Muscle of leg (tissue), 3 donors: ENCODE measurements at regions not wholly inside any gene's neighbourhood (a gene's known extent, or its start where the extent isn't known, plus 50 kb on each side); places are given as distances from the start of the nearest gene placed in this dataset.

Source experiments
- DNase-seq: peaks from one replicate; pipeline ENCODE4 v3.0.0; 2013
- H3K27ac ChIP-seq: one replicate; pipeline ENCODE4 v1.5.1; 2013; ENCODE audit warnings: mild to moderate bottlenecking, low read length, control low read depth
- H3K27me3 ChIP-seq: one replicate; pipeline ENCODE4 v1.6.1; 2013; ENCODE audit warnings: low read length; ENCODE audit not compliant: control insufficient read depth, insufficient read depth
- H3K36me3 ChIP-seq: one replicate; pipeline ENCODE4 v1.6.1; 2013; ENCODE audit warnings: low read length; ENCODE audit not compliant: control insufficient read depth, insufficient read depth
- H3K4me1 ChIP-seq: one replicate; pipeline ENCODE4 v1.6.1; 2013; ENCODE audit warnings: low read length; ENCODE audit not compliant: control insufficient read depth, insufficient read depth
- H3K4me3 ChIP-seq: one replicate; pipeline ENCODE4 v1.5.1; 2013; ENCODE audit warnings: low read length, control low read depth
- H3K9me3 ChIP-seq: replicated peaks from 2 replicates; pipeline ENCODE4 v1.6.1; 2013; ENCODE audit warnings: low read depth, low read length; ENCODE audit not compliant: control insufficient read depth
- WGBS: methylation state at CpG from one replicate; pipeline ENCODE4 v1.1.5; 2013; ENCODE audit warnings: missing lambda C conversion rate; ENCODE audit not compliant: insufficient coverage; 5-methylcytosine and 5-hydroxymethylcytosine counted together

- H3K9me3 ChIP-seq = no peaks in the 10 kb centered on the region
- H3K36me3 ChIP-seq = no peaks in the 10 kb centered on the region
- no peak overlapping the region for H3K4me3 ChIP-seq
- H3K27me3 ChIP-seq = no peaks in the 10 kb centered on the region
- no peak overlapping the region for H3K27ac ChIP-seq
- DNase-seq = no peak
- no CpG with 5 or more reads among the region's 3 CpGs for WGBS
- H3K4me1 ChIP-seq = no peaks in the 10 kb centered on the region
Observed at GRCh38 chr4:164695650-164696049, 58.3 kb upstream of the SMIM31 start.

- Histone ChIP-seq H3K4me1 (no peaks in the 10 kb centered on the region), H3K9me3 (no peaks in the 10 kb centered on the region), H3K36me3 (no peaks in the 10 kb centered on the region), H3K4me3 (no peak overlapping the region), H3K27me3 (no peaks in the 10 kb centered on the region), H3K27ac (no peak overlapping the region)
- no peak for DNase-seq
- 71% methylated on average over 7 of the region's 10 CpGs for WGBS
Observed at GRCh38 chr4:164700471-164700870, 53.5 kb upstream of the SMIM31 start.

- no peak overlapping the region for H3K4me3 ChIP-seq
- H3K36me3 ChIP-seq = no peaks in the 10 kb centered on the region
- H3K27ac ChIP-seq = no peak overlapping the region
- no peak for DNase-seq
- WGBS = 83% methylated on average over 1 of the region's 4 CpGs
- no peaks in the 10 kb centered on the region for H3K9me3 ChIP-seq
- no peaks in the 10 kb centered on the region for H3K27me3 ChIP-seq
- no peaks in the 10 kb centered on the region for H3K4me1 ChIP-seq
Observed at GRCh38 chr4:164701665-164702064, 52.3 kb upstream of the SMIM31 start.
